Astrocyte of the spinal cord (primary cell): ENCODE measurements at regions not wholly inside any gene's neighbourhood (a gene's known extent, or its start where the extent isn't known, plus 50 kb on each side); places are given as distances from the start of the nearest gene placed in this dataset.

Source experiments
- DNase-seq: peaks from one replicate; pipeline ENCODE4 v3.0.0; 2011; ENCODE audit warnings: low read depth, low spot score
- H3K4me3 ChIP-seq: 2 replicates; pipeline ENCODE4 v1.5.1; 2011; ENCODE audit warnings: low read depth, mild to moderate bottlenecking, low read length, moderate library complexity
- CTCF ChIP-seq: IDR thresholded peaks from 2 replicates; pipeline ENCODE4 v1.5.1; 2012; ENCODE audit warnings: low read depth, mild to moderate bottlenecking, low read length, inconsistent platforms
- in situ Hi-C: cut with HindIII; loops from 2 replicates; pipeline ENCODE4 v1.10.0; 2017; ENCODE audit warnings: low sequenced_read_pairs

GRCh38 chr2:146523196-146523595 lies 1321.6 kb upstream of the ACVR2A start:
- no peak overlapping the region for H3K4me3 ChIP-seq
- in situ Hi-C loops, result no loop called here
- peak; percentile 6 for DNase-seq
- TF ChIP-seq CTCF, result no peak

DNA sequence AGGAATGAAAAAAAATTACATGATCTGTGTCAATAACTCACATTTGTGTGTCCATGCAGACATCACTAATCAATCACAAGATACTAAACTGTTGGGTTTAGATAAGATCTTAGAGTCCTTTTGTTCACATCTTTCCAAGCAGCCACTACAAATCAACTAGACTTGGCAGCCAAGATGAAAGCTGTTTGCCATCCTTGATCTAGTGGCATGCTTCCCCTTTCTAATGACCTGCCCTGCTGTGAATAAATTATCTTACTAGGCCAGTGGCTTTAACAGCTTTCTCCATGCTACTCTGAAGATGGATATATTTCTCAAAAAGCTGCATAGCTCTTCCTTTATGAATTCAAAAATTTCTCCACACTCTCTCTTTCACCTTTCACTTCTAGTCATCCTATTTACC lies 1338.0 kb upstream of the ACVR2A start:
- DNase-seq, result no peak
- no peak overlapping the region for H3K4me3 ChIP-seq
- in situ Hi-C loops, result no loop called here
- TF ChIP-seq CTCF, result no peak

DNA sequence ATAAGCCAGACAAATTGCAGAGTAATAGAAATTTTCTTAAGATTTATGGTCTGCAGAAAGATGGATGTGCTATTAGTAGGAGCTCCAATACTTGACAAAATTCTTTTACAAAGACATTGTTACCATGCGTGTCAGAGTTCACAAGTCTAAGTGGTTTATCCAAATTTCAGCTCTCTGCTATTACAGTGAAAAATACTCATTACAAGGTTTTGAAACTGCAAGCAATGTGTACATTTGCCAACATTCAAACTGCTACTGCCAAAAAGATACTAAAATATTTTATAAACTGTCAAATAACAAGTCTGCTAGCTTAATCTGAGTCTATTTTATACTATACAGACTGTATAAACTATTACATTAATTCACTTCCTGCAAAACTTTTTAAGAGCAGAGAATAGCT lies 1341.5 kb upstream of the ACVR2A start:
- TF ChIP-seq CTCF, result no peak
- DNase-seq, result no peak
- H3K4me3 ChIP-seq, result no peak overlapping the region
- in situ Hi-C loops, result no loop called here

- no peak for DNase-seq
- TF ChIP-seq CTCF, result no peak
- in situ Hi-C loops, result no loop called here
- H3K4me3 ChIP-seq, result no peak overlapping the region
Observed at GRCh38 chr2:146496248-146496647, 1348.6 kb upstream of the ACVR2A start.

DNA sequence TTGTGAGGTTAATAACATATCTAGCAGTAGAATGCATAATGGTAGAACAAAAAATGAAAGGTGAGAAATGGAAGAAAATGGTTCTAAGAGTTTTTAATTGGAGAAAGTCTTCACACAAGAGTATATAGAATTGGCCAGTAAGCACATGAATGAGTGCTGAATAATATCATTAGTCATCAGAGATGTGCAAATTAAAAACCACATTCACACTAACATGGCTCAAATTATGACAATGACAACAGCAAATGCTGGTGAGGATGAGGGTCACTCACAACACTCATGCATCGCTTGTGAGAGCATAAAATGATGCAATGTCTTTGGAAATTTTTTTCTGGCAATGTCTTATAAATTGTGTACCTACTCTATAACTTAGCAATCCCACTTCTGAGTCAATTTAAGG lies 1355.4 kb upstream of the ACVR2A start:
- no peak overlapping the region for H3K4me3 ChIP-seq
- in situ Hi-C loops, result no loop called here
- no peak for TF ChIP-seq CTCF
- no peak for DNase-seq

GRCh38 chr2:146481629-146482028 lies 1363.2 kb upstream of the ACVR2A start:
- no peak overlapping the region for H3K4me3 ChIP-seq
- DNase-seq, result peak; percentile 45
- in situ Hi-C loops, result no loop called here
- TF ChIP-seq CTCF, result no peak

GRCh38 chr2:146477383-146477782 lies 1367.4 kb upstream of the ACVR2A start:
- TF ChIP-seq CTCF, result no peak
- in situ Hi-C loops, result no loop called here
- no peak for DNase-seq
- no peak overlapping the region for H3K4me3 ChIP-seq
